NOMO-1 treated with dmso at 0.1 percent for 144 hours (cell line): ENCODE measurements at regions not wholly inside any gene's neighbourhood (a gene's known extent, or its start where the extent isn't known, plus 50 kb on each side); places are given as distances from the start of the nearest gene placed in this dataset.

ENCODE experiments used
- DNase-seq: peaks from one replicate; lab custom pipeline; 2025; ENCODE audit not compliant: unreplicated experiment; lab: John Stamatoyannopoulos, UW

DNA sequence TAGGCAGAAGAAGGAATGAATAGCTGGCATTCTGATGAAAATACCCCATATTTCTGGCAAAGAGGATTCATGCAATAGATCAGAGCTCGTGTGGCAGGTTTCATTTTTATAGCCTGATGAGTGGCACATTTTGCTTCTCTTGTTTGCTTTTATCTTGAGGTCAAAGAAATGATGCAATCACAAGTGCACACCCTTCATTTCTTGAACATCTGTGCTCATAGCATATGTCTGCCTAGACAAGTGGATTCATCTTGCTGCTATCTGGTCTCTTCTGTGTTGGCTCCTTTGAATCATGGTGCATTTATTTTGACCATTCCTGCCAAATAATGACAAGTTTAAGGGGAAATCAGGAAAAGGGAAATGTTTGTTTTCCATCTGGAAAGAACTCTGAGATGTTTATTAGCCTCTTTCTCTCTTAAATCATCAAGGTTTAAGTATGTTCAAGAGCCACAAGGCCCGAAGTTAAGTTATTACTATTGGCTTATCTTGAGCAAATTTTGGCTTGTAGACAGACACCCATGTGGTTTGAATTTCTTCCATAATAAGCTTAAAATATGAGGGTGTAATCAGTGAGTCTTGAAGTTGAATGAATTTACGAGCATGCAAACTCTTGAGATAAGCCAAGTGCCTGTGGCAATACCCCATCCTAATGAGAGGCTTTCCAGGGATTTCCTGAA, 59.3 kb upstream of the HS3ST1 start:
- no peak for DNase-seq

DNA sequence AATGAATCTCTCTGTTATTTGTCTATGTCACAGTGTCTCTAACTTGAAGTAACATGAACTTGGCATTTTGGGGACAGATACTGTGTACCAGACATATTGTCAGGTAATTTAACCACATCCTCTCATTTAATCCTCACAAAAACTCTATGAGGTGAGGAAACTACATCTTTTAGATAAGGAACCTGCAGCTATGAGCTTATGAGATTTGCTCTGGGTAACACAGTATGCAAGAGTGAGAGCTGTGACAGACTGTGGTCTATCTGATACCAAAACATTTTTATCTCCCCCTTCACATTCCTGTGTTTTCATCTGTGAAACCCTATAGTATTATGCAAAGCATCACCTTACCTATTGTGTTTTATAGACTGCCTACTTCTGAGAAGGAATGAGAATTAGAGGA, 58.4 kb upstream of the HS3ST1 start:
- DNase-seq, result no peak

- no peak for DNase-seq
Measured at GRCh38 chr4:11485926-11486325, 57.2 kb upstream of the HS3ST1 start.

DNA sequence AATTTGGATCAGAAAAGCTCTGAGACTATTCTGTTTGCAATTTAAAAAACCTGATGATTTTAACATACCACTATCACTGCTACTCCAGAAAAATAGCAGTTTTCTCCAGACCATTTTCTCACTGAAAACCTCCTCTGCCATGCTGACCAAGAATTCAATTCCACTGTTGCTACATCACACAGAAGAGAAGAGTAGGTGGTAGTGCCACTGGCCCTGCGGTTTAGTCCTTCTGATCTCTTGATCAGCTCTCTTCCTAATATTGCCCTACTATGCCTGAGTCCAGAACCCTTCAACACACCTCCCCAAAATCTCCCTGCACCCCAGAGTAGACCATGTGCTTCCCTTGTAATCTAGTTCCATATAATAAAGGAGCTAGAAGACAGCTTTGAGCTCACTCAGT, 55.8 kb upstream of the HS3ST1 start:
- no peak for DNase-seq

DNA sequence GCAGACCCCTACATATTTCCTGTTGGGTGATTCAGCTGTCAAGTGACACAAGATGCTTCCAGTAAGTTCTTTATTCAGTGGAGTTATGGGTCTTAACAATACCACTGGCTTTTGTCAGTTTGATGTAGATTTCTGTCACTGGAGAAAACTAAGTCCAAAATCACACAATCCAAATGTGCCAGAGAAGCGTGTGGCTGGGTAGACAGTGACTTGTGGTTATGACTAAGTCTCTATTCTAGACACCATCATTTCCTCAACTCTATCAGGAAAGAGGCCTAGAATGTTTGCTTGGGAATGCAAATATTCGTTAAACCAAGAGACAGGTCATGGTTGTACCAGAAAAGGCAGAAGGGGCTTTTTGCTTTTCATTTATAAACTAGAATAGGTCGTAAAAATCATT, 54.4 kb upstream of the HS3ST1 start:
- no peak for DNase-seq

DNA sequence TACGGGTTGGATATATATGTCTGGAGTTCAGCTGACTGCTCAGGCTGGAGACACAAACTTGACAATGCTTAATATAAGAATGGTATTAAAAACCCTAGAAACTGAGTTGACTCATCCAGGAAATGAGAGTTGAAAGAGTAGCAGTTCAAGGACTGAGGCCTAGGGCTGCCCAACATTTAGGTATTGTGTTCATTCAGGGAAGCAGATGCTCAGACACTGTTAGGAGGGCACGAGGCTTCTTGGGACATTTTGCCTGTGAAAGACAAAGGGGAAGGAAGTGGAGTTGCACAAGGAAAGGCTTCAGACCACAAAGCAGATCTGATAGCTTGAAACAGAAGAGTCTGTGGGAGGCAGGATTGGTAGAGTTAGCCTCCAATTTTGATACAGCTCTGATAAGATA, 52.0 kb upstream of the HS3ST1 start:
- peak; percentile 96 for DNase-seq
